ENCODE measurements at regions not wholly inside any gene's neighbourhood (a gene's known extent, or its start where the extent isn't known, plus 50 kb on each side); places are given as distances from the start of the nearest gene placed in this dataset.

DNA sequence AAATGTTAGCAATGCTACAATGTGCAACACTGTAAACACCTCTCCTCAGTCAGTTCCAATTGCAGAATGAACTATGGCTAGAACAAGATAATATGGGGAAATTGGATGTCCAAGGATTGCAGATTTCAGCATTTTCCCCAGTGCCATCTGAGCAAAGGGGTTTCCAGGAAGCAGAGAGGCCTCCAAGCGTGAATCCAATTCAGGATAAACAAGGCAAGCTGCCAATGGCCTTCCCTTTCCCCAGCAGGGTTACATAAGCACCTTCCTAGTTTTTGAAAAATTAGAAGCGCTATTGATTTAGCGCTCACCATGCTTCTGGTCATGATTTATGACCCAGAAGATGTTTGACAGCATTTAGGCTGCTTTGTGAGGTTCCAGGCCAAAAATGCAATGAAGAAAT, 223.0 kb upstream of the GATB start:
- H3K36me3 ChIP-seq (ENCODE audit: control insufficient read depth in 2 of 2, insufficient read depth in 2 of 2, low read length in 1 of 2) = no peaks in the 10 kb centered on the region
- H3K9me3 ChIP-seq (replicated peaks; ENCODE audit: control insufficient read depth, insufficient read depth, low read length) = no peaks in the 10 kb centered on the region
- no peak overlapping the region for H3K4me3 ChIP-seq
- TF ChIP-seq RCOR1 (conservative IDR thresholded peaks at IDR 0.05; ENCODE audit: low read depth, low read length) (no peak), CREB1 (IDR thresholded peaks at IDR 0.05; ENCODE audit: low read depth) (no peak), ZSCAN29 (IDR thresholded peaks at IDR 0.05) (no peak), HDAC6 (IDR thresholded peaks at IDR 0.05; ENCODE audit: unreplicated experiment) (no peak), POLR2A (IDR thresholded peaks at IDR 0.05; ENCODE audit: low read depth, low read length) (no peak), RELA (IDR thresholded peaks at IDR 0.05; ENCODE audit: borderline replicate concordance, partially characterized antibody) (no peak), RFX5 (IDR thresholded peaks at IDR 0.05; ENCODE audit: low read depth, low read length) (no peak), ZBED1 (IDR thresholded peaks at IDR 0.05; ENCODE audit: borderline replicate concordance) (no peak), CHD2 (IDR thresholded peaks at IDR 0.05; ENCODE audit: borderline replicate concordance, low read depth, low read length) (no peak), MEF2B (IDR thresholded peaks at IDR 0.05; ENCODE audit: partially characterized antibody, poor library complexity, severe bottlenecking) (no peak), SMAD1 (IDR thresholded peaks at IDR 0.05; ENCODE audit: low read depth, partially characterized antibody) (no peak)
- TF ChIP-seq, protein P1, sequence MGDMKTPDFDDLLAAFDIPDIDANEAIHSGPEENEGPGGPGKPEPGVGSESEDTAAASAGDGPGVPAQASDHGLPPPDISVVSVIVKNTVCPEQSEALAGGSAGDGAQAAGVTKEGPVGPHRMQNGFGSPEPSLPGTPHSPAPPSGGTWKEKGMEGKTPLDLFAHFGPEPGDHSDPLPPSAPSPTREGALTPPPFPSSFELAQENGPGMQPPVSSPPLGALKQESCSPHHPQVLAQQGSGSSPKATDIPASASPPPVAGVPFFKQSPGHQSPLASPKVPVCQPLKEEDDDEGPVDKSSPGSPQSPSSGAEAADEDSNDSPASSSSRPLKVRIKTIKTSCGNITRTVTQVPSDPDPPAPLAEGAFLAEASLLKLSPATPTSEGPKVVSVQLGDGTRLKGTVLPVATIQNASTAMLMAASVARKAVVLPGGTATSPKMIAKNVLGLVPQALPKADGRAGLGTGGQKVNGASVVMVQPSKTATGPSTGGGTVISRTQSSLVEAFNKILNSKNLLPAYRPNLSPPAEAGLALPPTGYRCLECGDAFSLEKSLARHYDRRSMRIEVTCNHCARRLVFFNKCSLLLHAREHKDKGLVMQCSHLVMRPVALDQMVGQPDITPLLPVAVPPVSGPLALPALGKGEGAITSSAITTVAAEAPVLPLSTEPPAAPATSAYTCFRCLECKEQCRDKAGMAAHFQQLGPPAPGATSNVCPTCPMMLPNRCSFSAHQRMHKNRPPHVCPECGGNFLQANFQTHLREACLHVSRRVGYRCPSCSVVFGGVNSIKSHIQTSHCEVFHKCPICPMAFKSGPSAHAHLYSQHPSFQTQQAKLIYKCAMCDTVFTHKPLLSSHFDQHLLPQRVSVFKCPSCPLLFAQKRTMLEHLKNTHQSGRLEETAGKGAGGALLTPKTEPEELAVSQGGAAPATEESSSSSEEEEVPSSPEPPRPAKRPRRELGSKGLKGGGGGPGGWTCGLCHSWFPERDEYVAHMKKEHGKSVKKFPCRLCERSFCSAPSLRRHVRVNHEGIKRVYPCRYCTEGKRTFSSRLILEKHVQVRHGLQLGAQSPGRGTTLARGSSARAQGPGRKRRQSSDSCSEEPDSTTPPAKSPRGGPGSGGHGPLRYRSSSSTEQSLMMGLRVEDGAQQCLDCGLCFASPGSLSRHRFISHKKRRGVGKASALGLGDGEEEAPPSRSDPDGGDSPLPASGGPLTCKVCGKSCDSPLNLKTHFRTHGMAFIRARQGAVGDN (IDR thresholded peaks at IDR 0.05) = no peak
- TF ChIP-seq, protein P2, sequence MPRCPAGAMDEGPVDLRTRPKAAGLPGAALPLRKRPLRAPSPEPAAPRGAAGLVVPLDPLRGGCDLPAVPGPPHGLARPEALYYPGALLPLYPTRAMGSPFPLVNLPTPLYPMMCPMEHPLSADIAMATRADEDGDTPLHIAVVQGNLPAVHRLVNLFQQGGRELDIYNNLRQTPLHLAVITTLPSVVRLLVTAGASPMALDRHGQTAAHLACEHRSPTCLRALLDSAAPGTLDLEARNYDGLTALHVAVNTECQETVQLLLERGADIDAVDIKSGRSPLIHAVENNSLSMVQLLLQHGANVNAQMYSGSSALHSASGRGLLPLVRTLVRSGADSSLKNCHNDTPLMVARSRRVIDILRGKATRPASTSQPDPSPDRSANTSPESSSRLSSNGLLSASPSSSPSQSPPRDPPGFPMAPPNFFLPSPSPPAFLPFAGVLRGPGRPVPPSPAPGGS (IDR thresholded peaks at IDR 0.05; ENCODE audit: borderline replicate concordance, insufficient read depth, low read depth, low read length, poor library complexity, severe bottlenecking) = no peak
- TF ChIP-seq, protein P3, sequence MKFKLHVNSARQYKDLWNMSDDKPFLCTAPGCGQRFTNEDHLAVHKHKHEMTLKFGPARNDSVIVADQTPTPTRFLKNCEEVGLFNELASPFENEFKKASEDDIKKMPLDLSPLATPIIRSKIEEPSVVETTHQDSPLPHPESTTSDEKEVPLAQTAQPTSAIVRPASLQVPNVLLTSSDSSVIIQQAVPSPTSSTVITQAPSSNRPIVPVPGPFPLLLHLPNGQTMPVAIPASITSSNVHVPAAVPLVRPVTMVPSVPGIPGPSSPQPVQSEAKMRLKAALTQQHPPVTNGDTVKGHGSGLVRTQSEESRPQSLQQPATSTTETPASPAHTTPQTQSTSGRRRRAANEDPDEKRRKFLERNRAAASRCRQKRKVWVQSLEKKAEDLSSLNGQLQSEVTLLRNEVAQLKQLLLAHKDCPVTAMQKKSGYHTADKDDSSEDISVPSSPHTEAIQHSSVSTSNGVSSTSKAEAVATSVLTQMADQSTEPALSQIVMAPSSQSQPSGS (IDR thresholded peaks at IDR 0.05; ENCODE audit: low read length) = no peak
- H3K27ac ChIP-seq (ENCODE audit: control insufficient read depth, insufficient read depth) = no peak overlapping the region
- POLR2A ChIA-PET = no interaction called here
- no peaks in the 10 kb centered on the region for H3K79me2 ChIP-seq (ENCODE audit: control insufficient read depth, insufficient read depth, low read length)
- H3K4me2 ChIP-seq (ENCODE audit: control insufficient read depth, insufficient read depth) = no peak overlapping the region
- SMC1A ChIA-PET (ENCODE audit: uncharacterized antibody, unreplicated experiment) = interaction anchor here (1.0 kb wide), 1 partner anchor 66 kb away, joined by 3 read pairs; no protein-coding TSS in a partner anchor
- no peak for FAIRE-seq
- intact Hi-C loops (cut with micrococcal nuclease; ENCODE audit: unreplicated experiment) = no loop called here
- ATAC-seq = no peak
- H3K4me1 ChIP-seq (ENCODE audit: control insufficient read depth, insufficient read depth, low read length) = no peaks in the 10 kb centered on the region
- RAD21 ChIA-PET (ENCODE audit: unreplicated experiment) = no interaction called here
- in situ Hi-C loops (cut with MboI) = no loop called here
- H4K20me1 ChIP-seq (ENCODE audit: control insufficient read depth, insufficient read depth) = no peaks in the 10 kb centered on the region
- 42% methylated on average over 3 of the region's 3 CpGs for WGBS (ENCODE audit: insufficient coverage, insufficient replicate concordance, low lambda C conversion rate, missing lambda C conversion rate)
- CTCF ChIA-PET = no interaction called here
- H3K27me3 ChIP-seq (replicated peaks in 1 of 2; ENCODE audit: control insufficient read depth in 2 of 2, insufficient read depth in 2 of 2, low read length in 1 of 2) = no peaks in the 10 kb centered on the region
- no peak for DNase-seq (ENCODE audit: low read depth, low spot score)
- no peak overlapping the region for H3K9ac ChIP-seq (ENCODE audit: control insufficient read depth, insufficient read depth, low read length)
- H2AFZ ChIP-seq (ENCODE audit: control insufficient read depth, low read depth, low read length) = no peak overlapping the region
- BruUV-seq (replicated peaks) = no TSS peak

All from GM12878 (cell line).